GM19372 (cell line): ENCODE measurements at regions not wholly inside any gene's neighbourhood (a gene's known extent, or its start where the extent isn't known, plus 50 kb on each side); places are given as distances from the start of the nearest gene placed in this dataset.
"Not testable (repeated sequence)": the region's sequence is repeated elsewhere in the genome, so short reads cannot be mapped to it uniquely, and the experiment has no call there.

ENCODE experiments used
- ATAC-seq: cut with Tn5 transposase; IDR thresholded peaks from one replicate; pipeline ENCODE4 v1.9.1; 2021; ENCODE audit warnings: mild to moderate bottlenecking, low read depth, moderate library complexity; ENCODE audit not compliant: unreplicated experiment

GRCh38 chr11:121877152-121877551, 238.9 kb downstream of the BLID start:
- ATAC-seq: no peak

- no peak for ATAC-seq
Observed at GRCh38 chr11:121873766-121874165, 242.2 kb downstream of the BLID start.

- no peak for ATAC-seq
Observed at GRCh38 chr11:121872356-121872755, 243.7 kb downstream of the BLID start.

- no peak for ATAC-seq
Observed at GRCh38 chr11:121870206-121871045, 245.6 kb downstream of the BLID start.

- no peak for ATAC-seq
Observed at GRCh38 chr11:121869478-121869877, 246.5 kb downstream of the BLID start.

- no peak for ATAC-seq
Observed at GRCh38 chr11:121866754-121867153, 249.3 kb downstream of the BLID start.

GRCh38 chr11:121864660-121865059, 251.4 kb downstream of the BLID start:
- ATAC-seq: no peak

GRCh38 chr11:121863126-121863525, 252.9 kb downstream of the BLID start:
- ATAC-seq: no peak

- not testable (repeated sequence) for ATAC-seq
Observed at GRCh38 chr11:121855138-121855537, 260.9 kb downstream of the BLID start.

GRCh38 chr11:121844016-121844415, 272.0 kb downstream of the BLID start:
- no peak for ATAC-seq

GRCh38 chr11:121842192-121842585, 273.8 kb downstream of the BLID start:
- no peak for ATAC-seq

- no peak for ATAC-seq
Observed at GRCh38 chr11:121841487-121842191, 274.4 kb downstream of the BLID start.

GRCh38 chr11:121839781-121840180, 276.2 kb downstream of the BLID start:
- ATAC-seq: no peak

GRCh38 chr11:121838571-121838970, 277.4 kb downstream of the BLID start:
- no peak for ATAC-seq

- no peak for ATAC-seq
Observed at GRCh38 chr11:121833970-121834369, 282.0 kb downstream of the BLID start.

- ATAC-seq: no peak
Observed at GRCh38 chr11:121829159-121829643, 286.8 kb downstream of the BLID start.

GRCh38 chr11:121814962-121815361, 301.1 kb downstream of the BLID start:
- no peak for ATAC-seq

- no peak for ATAC-seq
Observed at GRCh38 chr11:121814296-121814695, 301.7 kb downstream of the BLID start.

- ATAC-seq: no peak
Observed at GRCh38 chr11:121810291-121810690, 305.7 kb downstream of the BLID start.

GRCh38 chr11:121808096-121808495, 307.9 kb downstream of the BLID start:
- ATAC-seq: no peak

- no peak for ATAC-seq
Observed at GRCh38 chr11:121807051-121807450, 309.0 kb downstream of the BLID start.

GRCh38 chr11:121802542-121802941, 313.5 kb downstream of the BLID start:
- no peak for ATAC-seq
